Spinal cord (tissue), 9 donors: ENCODE measurements at regions not wholly inside any gene's neighbourhood (a gene's known extent, or its start where the extent isn't known, plus 50 kb on each side); places are given as distances from the start of the nearest gene placed in this dataset.
"Not testable (repeated sequence)": the region's sequence is repeated elsewhere in the genome, so short reads cannot be mapped to it uniquely, and the experiment has no call there.

Experiments
- DNase-seq, 6 donors: peaks; one replicate each; pipeline versions ENCODE4 v3.0.0 to v3.0.0-alpha.2; 2013 to 2015; ENCODE audit warnings: low spot score in 6 of 6, low read depth in 4 of 6
- H3K27ac ChIP-seq: one replicate; pipeline ENCODE4 v1.5.1; 2013; ENCODE audit warnings: low read depth, low read length, control low read depth
- H3K27me3 ChIP-seq: one replicate; pipeline ENCODE4 v1.6.1; 2013; ENCODE audit warnings: low read length; ENCODE audit not compliant: control insufficient read depth, insufficient read depth
- H3K36me3 ChIP-seq: one replicate; pipeline ENCODE4 v1.6.1; 2013; ENCODE audit warnings: low read length; ENCODE audit not compliant: control insufficient read depth, insufficient read depth
- H3K4me1 ChIP-seq: one replicate; pipeline ENCODE4 v1.6.1; 2013; ENCODE audit warnings: low read length; ENCODE audit not compliant: control insufficient read depth, insufficient read depth
- H3K4me3 ChIP-seq: one replicate; pipeline ENCODE4 v1.5.1; 2013; ENCODE audit warnings: low read depth, low read length, control low read depth
- H3K9me3 ChIP-seq: one replicate; pipeline ENCODE4 v1.6.1; 2013; ENCODE audit warnings: low read length; ENCODE audit not compliant: control insufficient read depth, insufficient read depth
- WGBS: methylation state at CpG from one replicate; pipeline ENCODE4 v1.1.5; 2013; ENCODE audit warnings: missing lambda C conversion rate; ENCODE audit not compliant: insufficient coverage; 5-methylcytosine and 5-hydroxymethylcytosine counted together
- donor health status: healthy.

DNA sequence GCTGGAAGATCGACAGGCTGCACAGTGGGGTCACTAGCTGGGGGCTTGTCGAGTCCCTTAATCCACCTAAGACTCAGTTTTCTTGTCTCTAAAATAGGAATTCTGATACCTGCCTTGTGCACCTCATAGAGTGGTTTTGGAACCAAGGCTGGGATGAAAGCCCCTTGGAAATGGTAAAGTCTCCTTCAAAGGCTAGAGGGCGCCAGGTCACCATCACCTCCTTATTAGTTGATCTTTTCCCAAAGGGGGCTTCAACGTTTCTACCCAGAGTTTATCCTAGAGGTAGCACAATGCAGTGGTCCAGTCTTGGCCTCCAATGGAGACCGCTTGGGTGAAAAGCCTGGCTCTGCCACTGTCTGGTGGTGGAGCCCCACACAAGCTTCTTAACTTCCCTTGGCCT, 158.2 kb downstream of the AIPL1 start:
- no peak overlapping the region for H3K27ac ChIP-seq
- DNase-seq = no peak
- WGBS = 43% methylated on average over 4 of the region's 5 CpGs
- no peaks in the 10 kb centered on the region for H3K9me3 ChIP-seq
- no peaks in the 10 kb centered on the region for H3K36me3 ChIP-seq
- H3K4me3 ChIP-seq = no peak overlapping the region
- H3K27me3 ChIP-seq = no peaks in the 10 kb centered on the region
- H3K4me1 ChIP-seq = no peaks in the 10 kb centered on the region

DNA sequence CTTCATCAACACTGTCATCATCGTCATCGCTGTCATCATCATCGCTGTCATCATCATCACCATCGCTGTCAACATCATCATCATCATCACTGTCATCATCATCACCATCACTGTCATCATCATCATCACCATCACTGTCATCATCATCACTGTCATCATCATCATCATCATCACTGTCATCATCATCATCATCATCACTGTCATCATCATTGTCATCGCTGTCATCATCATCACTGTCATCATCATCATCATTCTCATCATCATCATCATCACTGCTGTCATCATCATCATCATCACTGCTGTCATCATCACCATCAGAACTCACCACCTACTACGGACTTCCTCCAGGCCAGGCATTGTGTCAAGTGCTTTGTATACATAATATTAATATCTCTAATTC, 160.6 kb downstream of the AIPL1 start:
- no peak overlapping the region for H3K27ac ChIP-seq
- no peak for DNase-seq
- no peaks in the 10 kb centered on the region for H3K27me3 ChIP-seq
- H3K4me3 ChIP-seq = no peak overlapping the region
- H3K36me3 ChIP-seq = no peaks in the 10 kb centered on the region
- WGBS = 57% methylated on average over 5 of the region's 6 CpGs
- no peaks in the 10 kb centered on the region for H3K4me1 ChIP-seq
- H3K9me3 ChIP-seq = no peaks in the 10 kb centered on the region

DNA sequence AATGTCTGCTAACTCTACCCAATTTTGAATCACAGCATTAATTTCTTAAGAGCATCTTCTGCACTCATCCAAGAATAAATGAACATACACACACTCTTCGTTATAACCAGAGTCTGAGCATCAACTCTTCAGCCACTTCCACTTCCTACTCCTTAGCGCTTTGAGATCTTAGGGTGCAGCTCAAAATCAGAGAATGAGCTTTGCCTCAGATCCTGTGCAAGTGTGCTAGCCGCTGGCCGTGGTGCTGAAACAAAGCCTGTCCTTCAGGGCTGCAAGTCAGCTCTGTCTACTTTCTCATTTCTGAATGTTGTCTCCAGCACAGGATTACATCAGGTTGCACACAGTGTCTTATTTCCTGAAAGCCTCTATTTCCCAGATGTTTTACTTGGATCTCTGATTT, 165.4 kb downstream of the AIPL1 start:
- H3K4me3 ChIP-seq = no peak overlapping the region
- peak in 3 of 6 donors; percentile 13 to 74 (median 61) for DNase-seq
- H3K36me3 ChIP-seq = no peaks in the 10 kb centered on the region
- no peaks in the 10 kb centered on the region for H3K9me3 ChIP-seq
- H3K27ac ChIP-seq = no peak overlapping the region
- H3K4me1 ChIP-seq = no peaks in the 10 kb centered on the region
- 19% methylated on average over 4 of the region's 4 CpGs for WGBS
- H3K27me3 ChIP-seq = no peaks in the 10 kb centered on the region

DNA sequence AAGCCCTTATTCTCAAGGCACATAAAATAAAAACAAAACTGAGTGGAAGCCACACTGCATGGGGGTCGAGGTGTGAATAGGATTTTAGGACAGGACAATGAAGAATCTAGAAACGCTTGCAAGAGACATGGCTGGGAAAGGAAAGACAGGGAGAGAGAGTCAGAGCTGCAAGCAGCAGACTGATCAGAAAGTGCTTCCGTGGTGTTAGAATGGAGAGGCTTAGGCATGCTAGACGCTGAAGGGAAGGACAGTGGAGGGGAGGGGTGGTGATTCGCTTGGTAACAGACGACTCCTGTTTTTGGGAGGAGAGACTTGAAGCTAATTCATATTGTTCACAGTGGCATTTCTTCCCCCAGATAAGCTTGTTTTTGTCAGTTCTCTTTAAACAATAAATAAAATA, 173.5 kb downstream of the AIPL1 start:
- H3K27ac ChIP-seq = no peak overlapping the region
- DNase-seq = peak in 2 of 6 donors; percentile 17 to 65
- WGBS = 38% methylated on average over 3 of the region's 6 CpGs

DNA sequence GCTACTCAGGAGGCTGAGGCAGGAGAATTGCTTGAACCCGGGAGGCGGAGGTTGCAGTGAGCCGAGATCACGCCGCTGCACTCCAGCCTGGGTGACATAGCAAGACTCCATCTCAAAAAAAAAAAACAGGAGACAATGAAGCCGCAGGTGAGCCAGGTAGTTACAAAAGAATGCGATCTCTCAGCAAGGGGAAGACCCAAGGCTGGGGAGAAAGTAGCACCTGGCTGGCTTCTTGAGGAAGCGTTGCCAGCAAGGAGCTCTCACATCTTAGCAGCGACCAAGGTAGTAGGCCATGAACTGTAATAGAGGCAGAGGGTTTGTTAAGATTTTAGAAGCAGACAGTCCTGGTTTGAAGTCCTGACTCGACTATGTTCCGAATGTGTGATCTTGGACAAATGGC, 175.0 kb downstream of the AIPL1 start:
- Histone ChIP-seq H3K4me1 (peaks cover 13% of the 10 kb centered on the region), H3K27me3 (no peaks in the 10 kb centered on the region), H3K4me3 (no peak overlapping the region), H3K9me3 (no peaks in the 10 kb centered on the region), H3K36me3 (no peaks in the 10 kb centered on the region), H3K27ac (no peak overlapping the region)
- DNase-seq = no peak
- WGBS = 100% methylated on average over 1 of the region's 11 CpGs

More for the DNA sequence above, 173.5 kb downstream of the AIPL1 start:
- Histone ChIP-seq H3K9me3 (no peaks in the 10 kb centered on the region), H3K4me1 (peaks cover 13% of the 10 kb centered on the region), H3K27me3 (no peaks in the 10 kb centered on the region), H3K36me3 (no peaks in the 10 kb centered on the region), H3K4me3 (no peak overlapping the region)

DNA sequence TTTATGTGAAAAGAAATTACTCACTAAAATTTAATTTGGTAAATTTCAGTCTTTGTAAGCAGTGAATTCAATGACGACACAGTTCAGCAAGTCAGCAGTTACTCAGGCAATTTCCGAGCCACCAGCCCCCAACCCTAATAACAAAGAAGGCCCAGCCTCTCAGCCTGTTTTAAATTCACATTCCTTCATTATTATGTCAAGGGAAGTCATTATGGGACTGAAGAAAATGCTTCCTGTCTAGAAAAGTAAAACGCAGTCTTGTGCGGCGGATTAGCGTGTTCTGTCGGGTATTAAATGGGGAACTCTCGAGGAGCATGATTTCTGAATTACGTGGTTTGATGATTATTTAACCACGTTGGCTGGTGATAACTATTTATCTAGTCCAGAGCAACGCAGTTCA, 177.6 kb downstream of the AIPL1 start:
- H3K9me3 ChIP-seq = no peaks in the 10 kb centered on the region
- peak overlapping the region; percentile 64 for H3K27ac ChIP-seq
- H3K4me1 ChIP-seq = peaks cover 13% of the 10 kb centered on the region
- DNase-seq = peak in 2 of 6 donors; percentile 54 to 89
- H3K27me3 ChIP-seq = no peaks in the 10 kb centered on the region
- no peak overlapping the region for H3K4me3 ChIP-seq
- 3% methylated on average over 9 of the region's 11 CpGs for WGBS
- no peaks in the 10 kb centered on the region for H3K36me3 ChIP-seq

DNA sequence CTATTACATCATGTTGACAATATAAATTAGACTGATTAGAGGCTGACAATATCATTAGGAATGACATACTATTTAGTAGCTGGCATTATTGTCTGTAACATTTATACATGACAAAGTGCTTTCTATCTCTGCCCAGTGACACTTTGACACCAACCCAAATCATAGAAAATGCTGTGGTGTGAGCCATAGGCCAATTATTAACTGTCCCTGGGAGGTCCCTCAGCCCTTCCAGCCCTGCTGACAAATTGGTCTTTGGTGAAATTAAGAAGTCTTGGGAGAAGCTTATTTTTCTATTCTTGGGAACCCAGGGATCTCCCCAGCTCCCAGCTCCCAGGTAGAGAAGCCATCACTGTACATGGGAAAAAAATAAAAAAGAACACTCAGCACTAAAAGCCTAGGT, 179.6 kb downstream of the AIPL1 start:
- Histone ChIP-seq H3K36me3 (no peaks in the 10 kb centered on the region), H3K4me3 (no peak overlapping the region), H3K27ac (no peak overlapping the region)

DNA sequence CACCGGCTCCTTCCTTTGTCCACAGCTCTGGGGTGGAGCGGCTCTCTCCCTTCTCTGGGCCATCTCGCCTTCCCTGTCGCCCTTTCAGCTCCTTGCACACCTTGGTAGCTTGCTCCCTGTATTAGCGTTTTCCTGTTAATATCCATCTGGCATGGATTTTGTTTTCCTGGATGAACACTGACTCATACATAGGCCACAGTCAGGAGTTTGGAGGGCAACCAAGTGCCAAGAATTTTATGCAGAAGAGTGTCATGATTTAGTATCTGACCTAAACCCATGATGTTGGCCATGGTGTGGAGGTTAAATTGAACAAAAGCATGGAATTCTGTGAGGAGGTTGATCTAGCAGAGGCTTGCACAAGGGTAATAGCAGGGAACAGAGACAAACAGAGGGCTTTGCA, 180.9 kb downstream of the AIPL1 start:
- H3K4me3 ChIP-seq = no peak overlapping the region
- no peak overlapping the region for H3K27ac ChIP-seq
- no peak for DNase-seq
- H3K4me1 ChIP-seq = peaks cover 8% of the 10 kb centered on the region
- H3K36me3 ChIP-seq = no peaks in the 10 kb centered on the region
- WGBS = 100% methylated on average over 2 of the region's 5 CpGs
- H3K9me3 ChIP-seq = no peaks in the 10 kb centered on the region
- H3K27me3 ChIP-seq = no peaks in the 10 kb centered on the region

More for the DNA sequence above, 179.6 kb downstream of the AIPL1 start:
- Histone ChIP-seq H3K27me3 (no peaks in the 10 kb centered on the region), H3K9me3 (no peaks in the 10 kb centered on the region), H3K4me1 (peaks cover 8% of the 10 kb centered on the region)
- DNase-seq = no peak

DNA sequence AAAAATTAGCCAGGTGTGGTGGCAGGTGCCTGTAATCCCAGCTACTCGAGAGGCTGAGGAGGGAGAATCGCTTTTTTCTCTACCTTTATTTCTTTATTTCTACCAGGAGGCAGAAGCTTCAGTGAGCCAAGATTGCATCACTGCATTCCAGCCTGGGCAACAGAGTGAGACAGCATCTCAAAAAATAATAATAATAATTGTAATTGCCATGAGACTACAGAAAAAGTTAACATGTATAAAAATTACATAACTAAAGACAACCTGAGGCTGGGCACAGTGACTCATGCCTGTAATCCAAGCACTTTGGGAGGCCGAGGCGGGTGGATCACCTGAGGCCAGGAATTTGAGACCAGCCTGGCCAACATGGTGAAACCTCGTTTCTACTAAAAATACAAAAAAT, 181.5 kb downstream of the WSCD1 start:
- H3K9me3 ChIP-seq, H3K27ac ChIP-seq, H3K4me1 ChIP-seq, H3K4me3 ChIP-seq, H3K27me3 ChIP-seq, H3K36me3 ChIP-seq, DNase-seq: not testable (repeated sequence)
- WGBS = 100% methylated on average over 2 of the region's 5 CpGs

DNA sequence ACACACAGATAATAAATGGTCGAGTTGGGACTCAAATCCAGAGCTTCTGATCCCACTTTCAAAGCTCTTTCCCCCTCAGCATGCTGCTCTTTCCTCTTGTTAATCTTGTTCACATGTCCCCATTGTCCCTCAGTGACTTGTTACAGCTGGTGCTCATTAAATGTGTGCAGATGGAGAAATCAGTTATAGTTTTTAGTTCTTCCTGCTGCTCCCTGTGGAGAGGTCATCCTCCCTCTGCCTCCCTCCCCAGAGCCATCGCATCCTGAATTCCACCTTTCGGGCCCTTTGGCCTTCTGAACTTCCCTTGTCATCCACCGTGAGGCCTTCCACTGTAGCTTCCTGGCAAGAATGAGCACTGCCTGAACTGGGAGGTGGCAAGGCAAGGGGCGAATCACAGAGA, 179.6 kb downstream of the WSCD1 start:
- peaks cover 7% of the 10 kb centered on the region for H3K4me1 ChIP-seq
- DNase-seq = peak in 1 of 6 donors; percentile 22

More for the DNA sequence above, 179.6 kb downstream of the WSCD1 start:
- H3K27ac ChIP-seq = no peak overlapping the region
- 69% methylated on average over 4 of the region's 5 CpGs for WGBS
- no peaks in the 10 kb centered on the region for H3K27me3 ChIP-seq
- H3K9me3 ChIP-seq = no peaks in the 10 kb centered on the region
- no peak overlapping the region for H3K4me3 ChIP-seq
- no peaks in the 10 kb centered on the region for H3K36me3 ChIP-seq
